Erythroblast (primary cell): ENCODE measurements at regions not wholly inside any gene's neighbourhood (a gene's known extent, or its start where the extent isn't known, plus 50 kb on each side); places are given as distances from the start of the nearest gene placed in this dataset.

Experiments
- GATA1 ChIP-seq: IDR thresholded peaks from 2 replicates; pipeline ENCODE4 v1.6.1; 2011; ENCODE audit warnings: low read depth, mild to moderate bottlenecking, control low read depth, low read length, moderate library complexity
- POLR2A ChIP-seq: IDR thresholded peaks from 2 replicates; pipeline ENCODE4 v1.6.1; 2011; ENCODE audit warnings: mild to moderate bottlenecking, low read length

GRCh38 chr2:128745946-128746345 lies 427.3 kb upstream of the HS6ST1 start:
- TF ChIP-seq POLR2A, result no peak
- TF ChIP-seq GATA1, result no peak
